ENCODE measurements at regions not wholly inside any gene's neighbourhood (a gene's known extent, or its start where the extent isn't known, plus 50 kb on each side); places are given as distances from the start of the nearest gene placed in this dataset.
"Not testable (repeated sequence)": the region's sequence is repeated elsewhere in the genome, so short reads cannot be mapped to it uniquely, and the experiment has no call there.

- H2AFZ ChIP-seq (ENCODE audit: low read length); POLR2A ChIA-PET; H3K9me3 ChIP-seq (ENCODE audit: low read length); intact Hi-C loops (cut with micrococcal nuclease; ENCODE audit: unreplicated experiment); H3K27me3 ChIP-seq (ENCODE audit: control insufficient read depth in 1 of 2, insufficient read depth in 2 of 2, low read length in 2 of 2); ATAC-seq; BruUV-seq (replicated peaks); DNase-seq (ENCODE audit: low spot score); H3K4me2 ChIP-seq (ENCODE audit: low read depth, low read length); H3K79me2 ChIP-seq (ENCODE audit: insufficient read depth, low read length); FAIRE-seq; H3K36me3 ChIP-seq (replicated peaks in 1 of 2; ENCODE audit: control insufficient read depth in 1 of 2, insufficient read depth in 2 of 2, low read length in 2 of 2); H3K27ac ChIP-seq (ENCODE audit: extremely low read length, insufficient read depth, low read length); H4K20me1 ChIP-seq (ENCODE audit: insufficient read depth, low read length); H3K4me3 ChIP-seq (replicated peaks in 1 of 3; ENCODE audit: insufficient read depth in 1 of 3, low read depth in 2 of 3, low read length in 3 of 3); in situ Hi-C loops (cut with HindIII; ENCODE audit: extremely low pct_ligation_motif_present, low pct_unique_long_range_greater_than_20kb); H3K9ac ChIP-seq (ENCODE audit: insufficient read depth, low read depth, low read length); H3K4me1 ChIP-seq (ENCODE audit: insufficient read depth, low read length); CTCF ChIA-PET (ENCODE audit: low intra/inter-chr PET ratio, low total read pairs): not testable (repeated sequence)
- 34% methylated on average over 4 of the region's 4 CpGs for WGBS (ENCODE audit: low lambda C conversion rate)
Observed at GRCh38 chr7:150192541-150192940, 130.6 kb upstream of the LRRC61 start.

GRCh38 chr7:150193866-150194265, 129.3 kb upstream of the LRRC61 start:
- H2AFZ ChIP-seq (ENCODE audit: low read length); H3K4me3 ChIP-seq (replicated peaks in 1 of 3; ENCODE audit: insufficient read depth in 1 of 3, low read depth in 2 of 3, low read length in 3 of 3); H3K36me3 ChIP-seq (replicated peaks in 1 of 2; ENCODE audit: control insufficient read depth in 1 of 2, insufficient read depth in 2 of 2, low read length in 2 of 2); H4K20me1 ChIP-seq (ENCODE audit: insufficient read depth, low read length); POLR2A ChIA-PET; CTCF ChIA-PET (ENCODE audit: low intra/inter-chr PET ratio, low total read pairs); H3K4me2 ChIP-seq (ENCODE audit: low read depth, low read length); BruUV-seq (replicated peaks); DNase-seq (ENCODE audit: low spot score); H3K27ac ChIP-seq (ENCODE audit: extremely low read length, insufficient read depth, low read length); FAIRE-seq; H3K79me2 ChIP-seq (ENCODE audit: insufficient read depth, low read length); H3K27me3 ChIP-seq (ENCODE audit: control insufficient read depth in 1 of 2, insufficient read depth in 2 of 2, low read length in 2 of 2); ATAC-seq; H3K4me1 ChIP-seq (ENCODE audit: insufficient read depth, low read length); H3K9me3 ChIP-seq (ENCODE audit: low read length); H3K9ac ChIP-seq (ENCODE audit: insufficient read depth, low read depth, low read length); in situ Hi-C loops (cut with HindIII; ENCODE audit: extremely low pct_ligation_motif_present, low pct_unique_long_range_greater_than_20kb); intact Hi-C loops (cut with micrococcal nuclease; ENCODE audit: unreplicated experiment): not testable (repeated sequence)
- WGBS (ENCODE audit: low lambda C conversion rate): 9% methylated on average over 3 of the region's 3 CpGs

Small RNA genes lying in the stretch of these regions (small RNA-seq; reads per million reads assigned to genes)
- 0 reads per million in 3 experiments for gene AC092666.2 (ENCODE audit: insufficient read depth in 2 of 3, insufficient read length in 3 of 3, low read depth in 2 of 3, low replicate concordance in 1 of 3)
